Suprapubic skin (tissue), 3 donors: ENCODE measurements at regions not wholly inside any gene's neighbourhood (a gene's known extent, or its start where the extent isn't known, plus 50 kb on each side); places are given as distances from the start of the nearest gene placed in this dataset.

Experiments used
- CTCF ChIP-seq, 2 donors: fragments of 200-600 bp in 1 of 2; fragments of 450-650 bp in 1 of 2; sonication (generic) in 1 of 2; IDR thresholded peaks; one replicate each; pipeline ENCODE4 v1.5.1; 2016 to 2019; ENCODE audit warnings: antibody characterized with exemption in 2 of 2, mild to moderate bottlenecking in 1 of 2, moderate library complexity in 1 of 2
- POLR2A ChIP-seq, 2 donors: fragments of 450-650 bp; IDR thresholded peaks; one replicate each; pipeline ENCODE4 v1.6.1; 2017; ENCODE audit warnings: antibody characterized with exemption in 2 of 2, mild to moderate bottlenecking in 2 of 2, moderate library complexity in 2 of 2

GRCh38 chr10:10765017-10765416 is 252.7 kb upstream of the CELF2 start:
- TF ChIP-seq CTCF (IDR thresholded peaks at IDR 0.05): no peak
- no peak for TF ChIP-seq POLR2A (IDR thresholded peaks at IDR 0.05)
